GM19351 (cell line): ENCODE measurements at regions not wholly inside any gene's neighbourhood (a gene's known extent, or its start where the extent isn't known, plus 50 kb on each side); places are given as distances from the start of the nearest gene placed in this dataset.

Experiments used
- ATAC-seq: cut with Tn5 transposase; IDR thresholded peaks from one replicate; pipeline ENCODE4 v1.9.1; 2021; ENCODE audit warnings: mild to moderate bottlenecking, moderate library complexity; ENCODE audit not compliant: unreplicated experiment

- ATAC-seq, result no peak
These were observed 137.3 kb upstream of the FRMD4A start for GRCh38 chr10:14468023-14468441.

- ATAC-seq, result no peak
These were observed 135.5 kb upstream of the FRMD4A start for GRCh38 chr10:14466257-14466656.

GRCh38 chr10:14460447-14460846 is 129.7 kb upstream of the FRMD4A start:
- ATAC-seq, result no peak

GRCh38 chr10:14459665-14460064 is 128.9 kb upstream of the FRMD4A start:
- ATAC-seq, result no peak

- no peak for ATAC-seq
These were observed 126.1 kb upstream of the FRMD4A start for GRCh38 chr10:14456870-14457266.

- no peak for ATAC-seq
These were observed 125.6 kb upstream of the FRMD4A start for GRCh38 chr10:14456218-14456869.

- no peak for ATAC-seq
These were observed 123.9 kb upstream of the FRMD4A start for GRCh38 chr10:14454629-14455028.

- ATAC-seq, result no peak
These were observed 123.5 kb upstream of the FRMD4A start for GRCh38 chr10:14454206-14454605.

GRCh38 chr10:14453593-14453992 is 122.9 kb upstream of the FRMD4A start:
- no peak for ATAC-seq

- ATAC-seq, result no peak
These were observed 120.6 kb upstream of the FRMD4A start for GRCh38 chr10:14451341-14451740.

GRCh38 chr10:14450041-14450491 is 119.3 kb upstream of the FRMD4A start:
- no peak for ATAC-seq

- ATAC-seq, result no peak
These were observed 118.6 kb upstream of the FRMD4A start for GRCh38 chr10:14449293-14449815.

GRCh38 chr10:14448197-14448990 is 117.7 kb upstream of the FRMD4A start:
- no peak for ATAC-seq

- ATAC-seq, result no peak
These were observed 116.5 kb upstream of the FRMD4A start for GRCh38 chr10:14447094-14447839.

GRCh38 chr10:14439451-14440259 is 108.9 kb upstream of the FRMD4A start:
- ATAC-seq, result no peak

- no peak for ATAC-seq
These were observed 107.9 kb upstream of the FRMD4A start for GRCh38 chr10:14438576-14438975.

- no peak for ATAC-seq
These were observed 107.3 kb upstream of the FRMD4A start for GRCh38 chr10:14438057-14438456.

GRCh38 chr10:14435976-14436632 is 105.4 kb upstream of the FRMD4A start:
- no peak for ATAC-seq

GRCh38 chr10:14433147-14433546 is 102.4 kb upstream of the FRMD4A start:
- no peak for ATAC-seq

GRCh38 chr10:14431868-14432267 is 101.1 kb upstream of the FRMD4A start:
- no peak for ATAC-seq
